MM.1S (cell line): ENCODE measurements at regions not wholly inside any gene's neighbourhood (a gene's known extent, or its start where the extent isn't known, plus 50 kb on each side); places are given as distances from the start of the nearest gene placed in this dataset.

Experiments
- DNase-seq: peaks from one replicate; pipeline ENCODE4 v3.0.0-alpha.2; 2015
- H2AFZ ChIP-seq: fragments of 300-600 bp; sonication (generic); 2 replicates; pipeline ENCODE4 v1.6.0; 2016; ENCODE audit warnings: antibody characterized with exemption, low read length
- H3F3A ChIP-seq: fragments of 300-600 bp; sonication (generic); 2 replicates; pipeline ENCODE4 v1.6.1; 2016; ENCODE audit warnings: mild to moderate bottlenecking, antibody characterized with exemption, low read length, moderate library complexity, mixed read lengths; ENCODE audit not compliant: insufficient read depth
- H3K27ac ChIP-seq: fragments of 300-600 bp; sonication (generic); 2 replicates; pipeline ENCODE4 v1.5.1; 2016; ENCODE audit warnings: mild to moderate bottlenecking, low read length
- H3K27me3 ChIP-seq: fragments of 300-600 bp; sonication (generic); replicated peaks from 2 replicates; pipeline ENCODE4 v1.6.0; 2016; ENCODE audit warnings: low read length; ENCODE audit not compliant: insufficient read depth
- H3K36me3 ChIP-seq: fragments of 300-600 bp; sonication (generic); replicated peaks from 2 replicates; pipeline ENCODE4 v1.6.1; 2016; ENCODE audit warnings: mild to moderate bottlenecking, low read length, mixed read lengths; ENCODE audit not compliant: insufficient read depth
- H3K4me1 ChIP-seq: fragments of 300-600 bp; sonication (generic); 2 replicates; pipeline ENCODE4 v1.6.1; 2016; ENCODE audit warnings: low read length, mixed read lengths
- H3K4me2 ChIP-seq: fragments of 300-600 bp; sonication (generic); 2 replicates; pipeline ENCODE4 v1.6.0; 2016; ENCODE audit warnings: low read depth, low read length
- H3K4me3 ChIP-seq: fragments of 300-600 bp; sonication (generic); 2 replicates; pipeline ENCODE4 v1.5.1; 2016; ENCODE audit warnings: low read length, mixed read lengths
- H3K79me2 ChIP-seq: fragments of 300-600 bp; sonication (generic); 2 replicates; pipeline ENCODE4 v1.6.1; 2016; ENCODE audit warnings: mixed run types, low read length, mixed read lengths
- H3K9ac ChIP-seq: fragments of 300-600 bp; sonication (generic); 2 replicates; pipeline ENCODE4 v1.6.1; 2016; ENCODE audit warnings: low read length, mixed read lengths
- H3K9me2 ChIP-seq: fragments of 300-600 bp; sonication (generic); replicated peaks from 2 replicates; pipeline ENCODE4 v1.6.1; 2016; ENCODE audit warnings: mild to moderate bottlenecking, low read length, mixed read lengths; ENCODE audit not compliant: insufficient read depth
- H3K9me3 ChIP-seq: fragments of 300-600 bp; sonication (generic); replicated peaks from 2 replicates; pipeline ENCODE4 v1.6.1; 2016; ENCODE audit warnings: mild to moderate bottlenecking, low read length, mixed read lengths; ENCODE audit not compliant: insufficient read depth
- H4K20me1 ChIP-seq: fragments of 300-600 bp; sonication (generic); 2 replicates; pipeline ENCODE4 v1.6.1; 2016; ENCODE audit warnings: mild to moderate bottlenecking, low read length, moderate library complexity, mixed read lengths; ENCODE audit not compliant: insufficient read depth
- EZH2 ChIP-seq: fragments of 300-600 bp; sonication (generic); optimal IDR thresholded peaks from 2 replicates; pipeline ENCODE3; 2017; ENCODE audit warnings: low read depth, mild to moderate bottlenecking, antibody characterized with exemption, low read length, mixed read lengths
- EZH2phosphoT487 ChIP-seq: fragments of 300-600 bp; sonication (generic); IDR thresholded peaks from 2 replicates; pipeline ENCODE4 v1.6.1; 2018; ENCODE audit warnings: antibody characterized with exemption, low read length
- TF ChIP-seq, protein P1 (sequence below): fragments of 300-600 bp; sonication (generic); IDR thresholded peaks from 2 replicates; pipeline ENCODE4 v1.5.1; 2016; ENCODE audit warnings: antibody characterized with exemption, low read length, mixed read lengths

DNA sequence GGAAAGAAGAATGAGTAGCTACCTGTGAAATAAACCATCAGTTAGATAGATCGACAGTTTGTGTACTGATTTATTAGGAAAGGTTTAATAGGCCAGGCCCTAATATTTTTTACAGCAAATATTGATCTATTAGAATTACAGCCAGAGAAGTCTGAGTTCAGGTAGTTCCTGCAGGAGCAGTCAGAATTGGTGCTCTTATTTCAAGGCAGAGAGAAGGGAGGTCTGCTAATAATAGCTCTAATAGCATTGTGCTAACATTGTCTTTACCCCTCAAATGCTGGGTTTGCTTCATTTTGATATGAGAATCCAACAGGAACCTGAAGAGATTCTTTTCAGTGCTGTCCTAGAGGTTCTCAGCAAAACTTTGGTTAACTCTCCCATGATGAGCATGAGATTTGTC, 343.8 kb upstream of the NAV3 start:
- no peaks in the 10 kb centered on the region for H3K79me2 ChIP-seq
- no peaks in the 10 kb centered on the region for H3F3A ChIP-seq
- no peaks in the 10 kb centered on the region for H3K4me1 ChIP-seq
- TF ChIP-seq EZH2phosphoT487 (no peak), EZH2 (no peak)
- TF ChIP-seq, protein P1, sequence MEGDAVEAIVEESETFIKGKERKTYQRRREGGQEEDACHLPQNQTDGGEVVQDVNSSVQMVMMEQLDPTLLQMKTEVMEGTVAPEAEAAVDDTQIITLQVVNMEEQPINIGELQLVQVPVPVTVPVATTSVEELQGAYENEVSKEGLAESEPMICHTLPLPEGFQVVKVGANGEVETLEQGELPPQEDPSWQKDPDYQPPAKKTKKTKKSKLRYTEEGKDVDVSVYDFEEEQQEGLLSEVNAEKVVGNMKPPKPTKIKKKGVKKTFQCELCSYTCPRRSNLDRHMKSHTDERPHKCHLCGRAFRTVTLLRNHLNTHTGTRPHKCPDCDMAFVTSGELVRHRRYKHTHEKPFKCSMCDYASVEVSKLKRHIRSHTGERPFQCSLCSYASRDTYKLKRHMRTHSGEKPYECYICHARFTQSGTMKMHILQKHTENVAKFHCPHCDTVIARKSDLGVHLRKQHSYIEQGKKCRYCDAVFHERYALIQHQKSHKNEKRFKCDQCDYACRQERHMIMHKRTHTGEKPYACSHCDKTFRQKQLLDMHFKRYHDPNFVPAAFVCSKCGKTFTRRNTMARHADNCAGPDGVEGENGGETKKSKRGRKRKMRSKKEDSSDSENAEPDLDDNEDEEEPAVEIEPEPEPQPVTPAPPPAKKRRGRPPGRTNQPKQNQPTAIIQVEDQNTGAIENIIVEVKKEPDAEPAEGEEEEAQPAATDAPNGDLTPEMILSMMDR: no peak
- H3K27me3 ChIP-seq: no peaks in the 10 kb centered on the region
- no peak overlapping the region for H2AFZ ChIP-seq
- no peaks in the 10 kb centered on the region for H3K36me3 ChIP-seq
- H3K9ac ChIP-seq: no peak overlapping the region
- no peak overlapping the region for H3K4me2 ChIP-seq
- DNase-seq: no peak
- H3K9me2 ChIP-seq: no peaks in the 10 kb centered on the region
- H4K20me1 ChIP-seq: no peaks in the 10 kb centered on the region
- no peaks in the 10 kb centered on the region for H3K9me3 ChIP-seq
- H3K4me3 ChIP-seq: no peak overlapping the region
- no peak overlapping the region for H3K27ac ChIP-seq

DNA sequence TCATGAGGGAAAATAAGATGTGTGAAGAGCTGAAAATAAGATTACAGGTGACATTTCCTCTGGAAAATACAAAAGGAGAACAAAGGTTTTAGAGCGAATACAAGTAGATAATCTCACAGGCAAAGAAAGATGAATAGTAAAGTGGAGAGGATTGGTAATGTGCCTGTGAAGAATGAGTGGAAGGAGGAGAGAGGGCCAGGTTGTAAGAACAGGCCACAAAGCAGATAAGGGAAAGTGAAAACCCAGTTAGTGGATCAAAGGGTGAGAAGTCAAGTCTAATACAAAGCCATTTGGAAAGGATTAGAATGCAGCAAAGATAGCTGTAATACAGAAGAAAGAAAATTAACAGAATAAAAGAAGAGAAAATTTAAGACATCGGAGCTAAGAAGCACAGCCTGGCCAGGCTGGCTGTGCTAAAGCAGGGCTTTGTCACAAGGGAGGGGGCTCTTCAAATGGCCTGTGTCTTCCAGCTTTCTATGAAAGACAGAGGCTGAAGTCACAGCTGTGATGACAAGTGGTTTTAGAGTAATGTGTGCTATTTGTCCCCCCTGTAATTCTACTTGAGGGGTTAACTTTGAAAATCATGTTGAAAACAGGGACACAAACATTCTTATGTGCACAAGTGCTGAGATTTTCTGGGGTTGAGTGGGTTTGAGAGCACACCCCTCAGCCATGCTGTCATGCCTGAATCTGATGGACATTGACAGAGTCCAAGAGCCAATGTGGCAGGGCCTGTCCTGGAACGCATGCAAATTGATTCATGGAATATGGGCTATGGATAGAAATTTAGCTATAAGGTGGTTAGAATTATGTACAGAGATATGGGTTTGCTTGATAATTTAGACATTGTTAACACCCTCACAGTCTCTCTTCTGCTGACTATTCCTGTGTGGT, 344.5 kb upstream of the NAV3 start:
- Histone ChIP-seq H3K4me1 (no peaks in the 10 kb centered on the region), H2AFZ (no peak overlapping the region), H3K36me3 (no peaks in the 10 kb centered on the region), H3K4me2 (no peak overlapping the region), H3K4me3 (no peak overlapping the region), H3K9me2 (no peaks in the 10 kb centered on the region), H3K9me3 (no peaks in the 10 kb centered on the region), H3K27me3 (no peaks in the 10 kb centered on the region), H4K20me1 (no peaks in the 10 kb centered on the region), H3K9ac (no peak overlapping the region), H3K79me2 (no peaks in the 10 kb centered on the region), H3K27ac (no peak overlapping the region), H3F3A (no peaks in the 10 kb centered on the region)
- DNase-seq: no peak
- TF ChIP-seq, protein P1: no peak
- no peak for TF ChIP-seq EZH2
- TF ChIP-seq EZH2phosphoT487: no peak

DNA sequence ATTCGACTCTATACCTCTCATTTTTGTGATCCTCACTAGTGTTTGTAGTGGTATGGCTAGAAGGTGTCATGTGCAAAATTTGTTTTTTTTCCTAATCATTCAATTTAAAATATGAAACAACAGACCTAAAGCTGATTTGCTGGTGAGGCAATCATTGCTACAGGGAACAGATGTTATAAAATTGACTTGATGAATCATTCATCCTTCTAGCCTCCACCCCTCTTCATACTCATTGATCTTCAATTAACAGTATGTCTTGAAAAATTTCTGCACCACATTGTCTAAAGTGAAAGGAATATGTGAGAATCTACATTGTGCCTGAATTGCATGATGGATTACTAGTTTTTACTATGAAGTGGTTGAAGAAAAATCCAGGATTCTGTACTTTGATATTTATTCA, 349.0 kb upstream of the NAV3 start:
- Histone ChIP-seq H4K20me1 (no peaks in the 10 kb centered on the region), H3K79me2 (no peaks in the 10 kb centered on the region), H2AFZ (no peak overlapping the region), H3K9me2 (no peaks in the 10 kb centered on the region), H3K4me1 (no peaks in the 10 kb centered on the region), H3K27ac (no peak overlapping the region), H3K4me2 (no peak overlapping the region), H3K9me3 (no peaks in the 10 kb centered on the region), H3F3A (no peaks in the 10 kb centered on the region), H3K4me3 (no peak overlapping the region), H3K27me3 (no peaks in the 10 kb centered on the region), H3K9ac (no peak overlapping the region), H3K36me3 (no peaks in the 10 kb centered on the region)
- TF ChIP-seq, protein P1: no peak
- TF ChIP-seq EZH2 (no peak), EZH2phosphoT487 (no peak)
- no peak for DNase-seq
